ENCODE measurements at regions not wholly inside any gene's neighbourhood (a gene's known extent, or its start where the extent isn't known, plus 50 kb on each side); places are given as distances from the start of the nearest gene placed in this dataset.

DNA sequence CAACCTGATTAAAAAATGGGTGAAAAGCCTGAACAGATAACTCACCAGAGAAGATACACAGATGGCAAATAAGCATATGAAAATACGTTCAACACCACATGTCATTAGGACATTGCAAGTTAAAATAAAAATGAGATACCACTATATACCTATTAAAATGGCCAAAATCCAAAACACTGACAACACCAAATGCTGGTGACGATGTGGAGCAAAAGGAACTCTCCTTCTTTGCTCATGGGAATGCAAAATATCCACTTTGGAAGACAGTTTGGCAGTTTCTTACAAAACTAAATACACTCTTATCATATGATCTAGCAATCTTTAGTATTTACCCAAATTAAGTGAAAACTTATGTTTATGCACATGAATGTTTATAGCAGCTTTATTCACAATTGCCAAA, 100.5 kb upstream of the ARID1B start:
- H3K23ac ChIP-seq (ENCODE audit: low read depth, low read length) = no peak overlapping the region
- no peak overlapping the region for H4K8ac ChIP-seq (ENCODE audit: low read depth in 2 of 2, low read length in 2 of 2)
- H3K4ac ChIP-seq (ENCODE audit: low read depth, low read length) = no peak overlapping the region
- no peak overlapping the region for H2BK120ac ChIP-seq (ENCODE audit: low read depth, low read length)
- no peak overlapping the region for H3K14ac ChIP-seq (replicated peaks; ENCODE audit: low read depth, low read length)
- no peak overlapping the region for H2AK9ac ChIP-seq (replicated peaks; ENCODE audit: low read depth, low read length, poor library complexity)
- POLR2A ChIA-PET (ENCODE audit: unreplicated experiment) = no interaction called here
- WGBS, 2 experiments (ENCODE audit: extremely low coverage in 2 of 2, insufficient read length in 1 of 2) = no CpG with 5 or more reads among the region's 2 CpGs
- H3K4me1 ChIP-seq (ENCODE audit: control insufficient read depth, insufficient read depth, low read length) = no peaks in the 10 kb centered on the region
- no peak overlapping the region for H2BK5ac ChIP-seq (ENCODE audit: low read depth, low read length, poor library complexity, severe bottlenecking)
- H4K91ac ChIP-seq (ENCODE audit: insufficient read depth, low read depth, low read length) = no peak overlapping the region
- no peak overlapping the region for H3K18ac ChIP-seq (ENCODE audit: low read depth, low read length)
- H3K4me3 ChIP-seq (ENCODE audit: insufficient read depth, low read depth, low read length) = no peak overlapping the region
- no peak overlapping the region for H3K56ac ChIP-seq (ENCODE audit: extremely low read depth, insufficient read depth, low read length)
- no peak overlapping the region for H2AFZ ChIP-seq (replicated peaks; ENCODE audit: low read length, poor library complexity)
- H3K79me1 ChIP-seq (ENCODE audit: low read depth in 1 of 2, low read length in 2 of 2) = no peaks in the 10 kb centered on the region
- H3K9me3 ChIP-seq (ENCODE audit: control insufficient read depth, insufficient read depth, low read length) = 0 out of 2 replicates have a peak, but pooled peaks cover 2% of the 10 kb centered on the region
- H3K9me1 ChIP-seq (ENCODE audit: insufficient read depth, low read length) = no peaks in the 10 kb centered on the region
- no peak overlapping the region for H2BK15ac ChIP-seq (ENCODE audit: low read depth, low read length)
- CTCF ChIA-PET = no interaction called here
- no peaks in the 10 kb centered on the region for H3K36me3 ChIP-seq (ENCODE audit: control insufficient read depth, insufficient read depth, low read length)
- no peak overlapping the region for H3K27ac ChIP-seq (ENCODE audit: insufficient read depth, low read length)
- dilution Hi-C loops (cut with HindIII; ENCODE audit: low sequenced_read_pairs, unreplicated experiment) = no loop called here
- no peak overlapping the region for H2AK5ac ChIP-seq (ENCODE audit: low read depth, low read length)
- no peak overlapping the region for H2BK20ac ChIP-seq (ENCODE audit: low read depth, low read length)
- DNase-seq (no peak), ATAC-seq (ENCODE audit: low read depth) (no peak)
- BruUV-seq (replicated peaks) = no TSS peak
- in situ Hi-C loops (cut with MboI; ENCODE audit: low sequenced_read_pairs) = loop anchor here (25.0 kb wide), 1 partner anchor 1339 kb away; no protein-coding TSS in a partner anchor
- H4K5ac ChIP-seq (ENCODE audit: low read depth, low read length) = no peak overlapping the region
- no peak overlapping the region for H3K4me2 ChIP-seq (ENCODE audit: low read depth, low read length)
- H4K20me1 ChIP-seq (ENCODE audit: insufficient read depth, low read length) = no peaks in the 10 kb centered on the region
- TF ChIP-seq RFX5 (IDR thresholded peaks at IDR 0.05; ENCODE audit: low read depth, low read length) = no peak
- intact Hi-C loops (cut with micrococcal nuclease) = no loop called here
- H3K9ac ChIP-seq (ENCODE audit: low read depth, low read length) = no peak overlapping the region
- H3K27me3 ChIP-seq (ENCODE audit: control insufficient read depth, insufficient read depth, low read length) = 0 out of 2 replicates have a peak, but pooled peaks cover 2% of the 10 kb centered on the region
